Neural cell (in vitro differentiated cells): ENCODE measurements at regions not wholly inside any gene's neighbourhood (a gene's known extent, or its start where the extent isn't known, plus 50 kb on each side); places are given as distances from the start of the nearest gene placed in this dataset.

Experiments
- H2AFZ ChIP-seq: fragments of 200-600, 300-800 bp; sonication (generic), shearing (Covaris generic); 2 replicates; pipeline ENCODE4 v1.6.0; 2014; ENCODE audit warnings: low read depth, mild to moderate bottlenecking, antibody characterized with exemption, low read length, moderate library complexity
- H3F3A ChIP-seq: fragments of 200-600 bp; shearing (Covaris generic); 2 replicates; pipeline ENCODE4 v1.6.1; 2016; ENCODE audit warnings: mild to moderate bottlenecking, moderate library complexity, mixed read lengths, antibody characterized with exemption, low read length; ENCODE audit not compliant: insufficient read depth, poor library complexity, severe bottlenecking
- H3K27ac ChIP-seq: fragments of 200-600, 300-800 bp; sonication (generic), shearing (Covaris generic); 2 replicates; pipeline ENCODE4 v1.5.1; 2014; ENCODE audit warnings: mild to moderate bottlenecking, low read length, moderate library complexity
- H3K27me3 ChIP-seq: fragments of 300-800, 200-600 bp; sonication (generic), shearing (Covaris generic); 2 replicates; pipeline ENCODE4 v1.6.0; 2014; ENCODE audit warnings: mild to moderate bottlenecking, low read depth, low read length, moderate library complexity; ENCODE audit not compliant: insufficient read depth
- H3K36me3 ChIP-seq: fragments of 300-800, 200-600 bp; sonication (generic), shearing (Covaris generic); 2 replicates; pipeline ENCODE4 v1.5.1; 2014; ENCODE audit warnings: mild to moderate bottlenecking, antibody characterized with exemption, low read length, moderate library complexity; ENCODE audit not compliant: insufficient read depth
- H3K4me2 ChIP-seq: fragments of 300-800, 200-600 bp; sonication (generic), shearing (Covaris generic); 2 replicates; pipeline ENCODE4 v1.6.0; 2014; ENCODE audit warnings: mild to moderate bottlenecking, low read length
- H3K4me3 ChIP-seq: fragments of 300-800, 200-600 bp; sonication (generic), shearing (Covaris generic); 2 replicates; pipeline ENCODE4 v1.5.1; 2014; ENCODE audit warnings: mild to moderate bottlenecking, low read length, moderate library complexity
- H3K79me2 ChIP-seq: fragments of 200-600 bp; shearing (Covaris generic); replicated peaks from 2 replicates; pipeline ENCODE4 v1.6.0; 2014; ENCODE audit warnings: mild to moderate bottlenecking, low read length, moderate library complexity; ENCODE audit not compliant: insufficient read depth
- H3K9ac ChIP-seq: fragments of 300-800, 200-600 bp; sonication (generic), shearing (Covaris generic); 2 replicates; pipeline ENCODE4 v1.6.1; 2016; ENCODE audit warnings: mild to moderate bottlenecking, low read length, mixed read lengths
- H3K9me2 ChIP-seq: fragments of 200-600 bp; shearing (Covaris generic); 2 replicates; pipeline ENCODE4 v1.6.1; 2016; ENCODE audit warnings: mild to moderate bottlenecking, low read length, mixed read lengths; ENCODE audit not compliant: insufficient read depth
- H3K9me3 ChIP-seq: fragments of 200-600, 300-800 bp; sonication (generic), shearing (Covaris generic); 2 replicates; pipeline ENCODE4 v1.6.1; 2016; ENCODE audit warnings: mild to moderate bottlenecking, mixed run types, low read length, moderate library complexity, mixed read lengths
- H4K20me1 ChIP-seq: fragments of 200-600 bp; shearing (Covaris generic); 2 replicates; pipeline ENCODE4 v1.6.1; 2016; ENCODE audit warnings: mild to moderate bottlenecking, mixed run types; ENCODE audit not compliant: insufficient read depth
- EP300 ChIP-seq: fragments of 450-650 bp; conservative IDR thresholded peaks from 2 replicates; pipeline ENCODE4 v1.6.1; 2014; ENCODE audit warnings: antibody characterized with exemption, mild to moderate bottlenecking, moderate library complexity; ENCODE audit not compliant: poor library complexity, severe bottlenecking
- EZH2 ChIP-seq: fragments of 200-600, 300-800 bp; shearing (Covaris generic), sonication (generic); IDR thresholded peaks from 2 replicates; pipeline ENCODE4 v1.6.1; 2014; ENCODE audit warnings: antibody characterized with exemption, low read length, borderline replicate concordance, mild to moderate bottlenecking; ENCODE audit not compliant: insufficient read depth, poor library complexity, severe bottlenecking
- MXI1 ChIP-seq: fragments of 450-650 bp; conservative IDR thresholded peaks from 2 replicates; pipeline ENCODE4 v1.6.1; 2014; ENCODE audit warnings: antibody characterized with exemption, mild to moderate bottlenecking; ENCODE audit not compliant: poor library complexity, severe bottlenecking
- POLR2AphosphoS5 ChIP-seq: IDR thresholded peaks from 2 replicates; pipeline ENCODE4 v1.6.1; 2012
- RAD21 ChIP-seq: fragments of 450-650 bp; conservative IDR thresholded peaks from 2 replicates; pipeline ENCODE4 v1.6.1; 2014; ENCODE audit warnings: antibody characterized with exemption, mild to moderate bottlenecking, moderate library complexity
- SMC3 ChIP-seq: fragments of 450-650 bp; conservative IDR thresholded peaks from 2 replicates; pipeline ENCODE4 v1.6.1; 2014; ENCODE audit warnings: antibody characterized with exemption, mild to moderate bottlenecking, moderate library complexity; ENCODE audit not compliant: poor library complexity
- TAF1 ChIP-seq: IDR thresholded peaks from 2 replicates; pipeline ENCODE4 v1.6.1; 2012; ENCODE audit warnings: low read depth
- TF ChIP-seq, protein P1 (sequence below): fragments of 450-650 bp; IDR thresholded peaks from 2 replicates; pipeline ENCODE4 v1.5.1; 2014; ENCODE audit warnings: antibody characterized with exemption, mild to moderate bottlenecking, moderate library complexity; ENCODE audit not compliant: poor library complexity, severe bottlenecking
- TF ChIP-seq, protein P2 (sequence below): IDR thresholded peaks from 2 replicates; pipeline ENCODE4 v1.6.1; 2012; ENCODE audit warnings: borderline replicate concordance

DNA sequence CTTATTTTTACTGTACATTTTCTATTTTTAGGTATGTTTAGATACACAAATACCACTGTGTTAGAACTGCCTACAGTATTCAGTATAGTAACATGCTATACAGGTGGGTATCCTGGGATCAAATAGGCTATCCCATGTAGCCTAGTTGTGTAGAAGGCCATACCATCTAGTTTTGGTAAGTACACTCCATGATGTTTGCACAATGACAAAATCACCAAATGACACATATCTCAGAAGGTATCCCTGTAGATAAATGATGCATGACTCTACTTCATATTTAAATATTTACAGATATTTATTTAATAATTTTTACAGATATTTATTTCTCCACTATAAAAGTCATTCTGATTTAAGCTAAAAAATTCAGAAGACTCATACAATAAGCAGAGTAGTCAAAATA lies 233.8 kb upstream of the OSR1 start:
- Histone ChIP-seq H3K9me3 (no peaks in the 10 kb centered on the region), H3K4me2 (no peak overlapping the region), H3K9ac (no peak overlapping the region), H3K27ac (no peak overlapping the region), H3F3A (no peaks in the 10 kb centered on the region), H3K27me3 (no peaks in the 10 kb centered on the region), H3K79me2 (no peaks in the 10 kb centered on the region), H3K36me3 (no peaks in the 10 kb centered on the region), H4K20me1 (no peaks in the 10 kb centered on the region), H2AFZ (no peak overlapping the region), H3K9me2 (no peaks in the 10 kb centered on the region), H3K4me3 (no peak overlapping the region)
- TF ChIP-seq MXI1 (no peak), POLR2AphosphoS5 (no peak)
- TF ChIP-seq, protein P1, sequence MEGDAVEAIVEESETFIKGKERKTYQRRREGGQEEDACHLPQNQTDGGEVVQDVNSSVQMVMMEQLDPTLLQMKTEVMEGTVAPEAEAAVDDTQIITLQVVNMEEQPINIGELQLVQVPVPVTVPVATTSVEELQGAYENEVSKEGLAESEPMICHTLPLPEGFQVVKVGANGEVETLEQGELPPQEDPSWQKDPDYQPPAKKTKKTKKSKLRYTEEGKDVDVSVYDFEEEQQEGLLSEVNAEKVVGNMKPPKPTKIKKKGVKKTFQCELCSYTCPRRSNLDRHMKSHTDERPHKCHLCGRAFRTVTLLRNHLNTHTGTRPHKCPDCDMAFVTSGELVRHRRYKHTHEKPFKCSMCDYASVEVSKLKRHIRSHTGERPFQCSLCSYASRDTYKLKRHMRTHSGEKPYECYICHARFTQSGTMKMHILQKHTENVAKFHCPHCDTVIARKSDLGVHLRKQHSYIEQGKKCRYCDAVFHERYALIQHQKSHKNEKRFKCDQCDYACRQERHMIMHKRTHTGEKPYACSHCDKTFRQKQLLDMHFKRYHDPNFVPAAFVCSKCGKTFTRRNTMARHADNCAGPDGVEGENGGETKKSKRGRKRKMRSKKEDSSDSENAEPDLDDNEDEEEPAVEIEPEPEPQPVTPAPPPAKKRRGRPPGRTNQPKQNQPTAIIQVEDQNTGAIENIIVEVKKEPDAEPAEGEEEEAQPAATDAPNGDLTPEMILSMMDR = no peak

DNA sequence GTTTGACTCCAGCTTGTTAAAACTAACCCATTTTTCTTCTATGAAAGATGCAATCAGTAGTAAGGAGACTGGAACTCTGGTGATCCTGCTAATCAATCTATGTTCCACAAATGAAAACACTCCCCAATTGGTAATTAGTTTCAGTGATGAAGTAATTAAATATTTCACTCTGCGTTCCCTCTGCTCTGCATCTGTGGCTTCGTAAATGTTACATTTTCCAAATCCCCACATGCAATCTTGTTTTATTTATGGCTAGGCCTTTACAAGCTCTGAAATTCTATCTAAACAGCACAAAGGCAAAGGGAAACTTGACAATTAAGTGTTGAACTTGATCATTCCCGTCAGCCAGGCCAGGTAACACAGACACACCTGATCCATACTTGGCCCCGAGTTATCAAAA lies 231.4 kb upstream of the OSR1 start:
- H3F3A ChIP-seq = no peaks in the 10 kb centered on the region
- no peaks in the 10 kb centered on the region for H3K9me2 ChIP-seq
- no peak overlapping the region for H3K27ac ChIP-seq
- H3K36me3 ChIP-seq = no peaks in the 10 kb centered on the region
- H4K20me1 ChIP-seq = no peaks in the 10 kb centered on the region
- H3K4me2 ChIP-seq = no peak overlapping the region
- H2AFZ ChIP-seq = no peak overlapping the region
- H3K27me3 ChIP-seq = no peaks in the 10 kb centered on the region
- no peak overlapping the region for H3K9ac ChIP-seq
- H3K79me2 ChIP-seq = no peaks in the 10 kb centered on the region
- TF ChIP-seq POLR2AphosphoS5 (no peak), RAD21 (no peak), MXI1 (no peak), SMC3 (no peak), EZH2 (no peak), TAF1 (no peak)
- TF ChIP-seq, protein P1 = no peak
- no peak overlapping the region for H3K4me3 ChIP-seq
- H3K9me3 ChIP-seq = no peaks in the 10 kb centered on the region

DNA sequence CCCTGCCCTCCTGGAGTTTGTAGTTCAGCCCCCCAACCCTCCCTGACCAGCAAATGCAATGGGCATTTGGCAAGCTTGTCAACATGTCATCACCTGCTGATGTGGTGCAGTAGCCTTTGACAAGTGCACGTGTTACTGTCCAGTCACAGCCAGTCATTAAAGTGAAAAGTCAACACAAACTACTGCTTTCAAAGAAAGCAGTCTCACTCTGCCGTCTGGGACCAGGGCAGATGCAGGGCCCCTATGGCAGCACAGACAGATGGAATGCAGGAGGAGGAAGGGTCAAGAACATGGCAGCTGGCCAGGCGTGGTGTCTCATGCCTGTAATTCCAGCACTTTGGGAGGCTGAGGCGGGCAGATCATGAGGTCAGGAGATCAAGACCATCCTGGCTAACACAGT lies 222.4 kb upstream of the OSR1 start:
- Histone ChIP-seq H2AFZ (no peak overlapping the region), H3K9ac (no peak overlapping the region), H3K4me3 (no peak overlapping the region), H3K9me2 (no peaks in the 10 kb centered on the region), H3K27ac (no peak overlapping the region), H3K4me2 (no peak overlapping the region), H3K79me2 (no peaks in the 10 kb centered on the region), H3K27me3 (no peaks in the 10 kb centered on the region), H3F3A (no peaks in the 10 kb centered on the region), H3K9me3 (no peaks in the 10 kb centered on the region), H4K20me1 (no peaks in the 10 kb centered on the region), H3K36me3 (no peaks in the 10 kb centered on the region)
- no peak for TF ChIP-seq TAF1
- no peak for TF ChIP-seq POLR2AphosphoS5
- TF ChIP-seq, protein P2, sequence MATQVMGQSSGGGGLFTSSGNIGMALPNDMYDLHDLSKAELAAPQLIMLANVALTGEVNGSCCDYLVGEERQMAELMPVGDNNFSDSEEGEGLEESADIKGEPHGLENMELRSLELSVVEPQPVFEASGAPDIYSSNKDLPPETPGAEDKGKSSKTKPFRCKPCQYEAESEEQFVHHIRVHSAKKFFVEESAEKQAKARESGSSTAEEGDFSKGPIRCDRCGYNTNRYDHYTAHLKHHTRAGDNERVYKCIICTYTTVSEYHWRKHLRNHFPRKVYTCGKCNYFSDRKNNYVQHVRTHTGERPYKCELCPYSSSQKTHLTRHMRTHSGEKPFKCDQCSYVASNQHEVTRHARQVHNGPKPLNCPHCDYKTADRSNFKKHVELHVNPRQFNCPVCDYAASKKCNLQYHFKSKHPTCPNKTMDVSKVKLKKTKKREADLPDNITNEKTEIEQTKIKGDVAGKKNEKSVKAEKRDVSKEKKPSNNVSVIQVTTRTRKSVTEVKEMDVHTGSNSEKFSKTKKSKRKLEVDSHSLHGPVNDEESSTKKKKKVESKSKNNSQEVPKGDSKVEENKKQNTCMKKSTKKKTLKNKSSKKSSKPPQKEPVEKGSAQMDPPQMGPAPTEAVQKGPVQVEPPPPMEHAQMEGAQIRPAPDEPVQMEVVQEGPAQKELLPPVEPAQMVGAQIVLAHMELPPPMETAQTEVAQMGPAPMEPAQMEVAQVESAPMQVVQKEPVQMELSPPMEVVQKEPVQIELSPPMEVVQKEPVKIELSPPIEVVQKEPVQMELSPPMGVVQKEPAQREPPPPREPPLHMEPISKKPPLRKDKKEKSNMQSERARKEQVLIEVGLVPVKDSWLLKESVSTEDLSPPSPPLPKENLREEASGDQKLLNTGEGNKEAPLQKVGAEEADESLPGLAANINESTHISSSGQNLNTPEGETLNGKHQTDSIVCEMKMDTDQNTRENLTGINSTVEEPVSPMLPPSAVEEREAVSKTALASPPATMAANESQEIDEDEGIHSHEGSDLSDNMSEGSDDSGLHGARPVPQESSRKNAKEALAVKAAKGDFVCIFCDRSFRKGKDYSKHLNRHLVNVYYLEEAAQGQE = no peak
- TF ChIP-seq, protein P1 = no peak
- TF ChIP-seq RAD21 = no peak
- TF ChIP-seq MXI1 = no peak
- TF ChIP-seq EP300 = no peak
- TF ChIP-seq EZH2 = no peak
- no peak for TF ChIP-seq SMC3
